Lower lobe of right lung (tissue), 2 donors: ENCODE measurements at regions not wholly inside any gene's neighbourhood (a gene's known extent, or its start where the extent isn't known, plus 50 kb on each side); places are given as distances from the start of the nearest gene placed in this dataset.

Experiments used
- ATAC-seq, 2 donors: fragments of 200-7000 bp; cut with Tn5 transposase; one replicate each; pipeline ENCODE4 v1.9.1; 2020 to 2022; ENCODE audit warnings: mild to moderate bottlenecking in 2 of 2, moderate library complexity in 2 of 2
- DNase-seq: peaks from one replicate; pipeline ENCODE4 v3.0.0-alpha.2; 2020
- H3K27ac ChIP-seq: fragments of 200-600 bp; one replicate; pipeline ENCODE4 v1.8.0; 2022
- H3K27me3 ChIP-seq: fragments of 200-600 bp; one replicate; pipeline ENCODE4 v1.8.0; 2022; ENCODE audit warnings: low read depth
- H3K36me3 ChIP-seq: fragments of 200-600 bp; one replicate; pipeline ENCODE4 v1.8.0; 2022; ENCODE audit warnings: mild to moderate bottlenecking
- H3K4me1 ChIP-seq: fragments of 200-600 bp; one replicate; pipeline ENCODE4 v1.8.0; 2022
- H3K4me3 ChIP-seq: fragments of 200-600 bp; one replicate; pipeline ENCODE4 v1.8.0; 2022; ENCODE audit warnings: mild to moderate bottlenecking
- H3K9me3 ChIP-seq: fragments of 200-600 bp; one replicate; pipeline ENCODE4 v1.8.0; 2022
- intact Hi-C: fragments of 100-400 bp; cut with DNase I; formaldehyde crosslinking; loops from one replicate; pipeline ENCODE4 v1.11.0; 2022
- TF ChIP-seq, protein P1 (sequence below): fragments of 200-600 bp; IDR thresholded peaks from one replicate; pipeline ENCODE4 v1.8.0; 2022; ENCODE audit warnings: antibody characterized with exemption, mild to moderate bottlenecking
- donor health status: DM: no; HTN: yes; CAD: no; lungs with severe emphysema.

DNA sequence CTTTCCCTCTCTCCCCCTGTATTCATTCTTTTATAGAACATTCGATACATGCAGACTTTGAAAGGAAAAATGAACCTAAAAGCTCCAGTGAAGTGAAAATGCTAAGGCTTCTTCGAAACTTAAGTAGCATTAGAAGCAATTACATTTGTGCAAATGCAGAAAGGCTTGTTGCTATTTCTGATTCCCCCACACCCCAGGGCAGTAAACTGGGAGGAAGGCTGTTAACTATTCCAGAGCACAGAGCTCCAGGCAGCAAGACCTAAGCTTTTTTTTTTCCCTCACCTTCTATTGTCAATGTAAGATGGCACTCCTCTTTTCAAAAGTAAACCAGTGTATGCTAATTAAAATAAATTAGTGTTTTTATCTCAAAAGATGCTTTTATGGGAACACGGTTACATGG is 448.9 kb upstream of the TBX3 start:
- TF ChIP-seq, protein P1, sequence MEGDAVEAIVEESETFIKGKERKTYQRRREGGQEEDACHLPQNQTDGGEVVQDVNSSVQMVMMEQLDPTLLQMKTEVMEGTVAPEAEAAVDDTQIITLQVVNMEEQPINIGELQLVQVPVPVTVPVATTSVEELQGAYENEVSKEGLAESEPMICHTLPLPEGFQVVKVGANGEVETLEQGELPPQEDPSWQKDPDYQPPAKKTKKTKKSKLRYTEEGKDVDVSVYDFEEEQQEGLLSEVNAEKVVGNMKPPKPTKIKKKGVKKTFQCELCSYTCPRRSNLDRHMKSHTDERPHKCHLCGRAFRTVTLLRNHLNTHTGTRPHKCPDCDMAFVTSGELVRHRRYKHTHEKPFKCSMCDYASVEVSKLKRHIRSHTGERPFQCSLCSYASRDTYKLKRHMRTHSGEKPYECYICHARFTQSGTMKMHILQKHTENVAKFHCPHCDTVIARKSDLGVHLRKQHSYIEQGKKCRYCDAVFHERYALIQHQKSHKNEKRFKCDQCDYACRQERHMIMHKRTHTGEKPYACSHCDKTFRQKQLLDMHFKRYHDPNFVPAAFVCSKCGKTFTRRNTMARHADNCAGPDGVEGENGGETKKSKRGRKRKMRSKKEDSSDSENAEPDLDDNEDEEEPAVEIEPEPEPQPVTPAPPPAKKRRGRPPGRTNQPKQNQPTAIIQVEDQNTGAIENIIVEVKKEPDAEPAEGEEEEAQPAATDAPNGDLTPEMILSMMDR = no peak
- DNase-seq = no peak
- Histone ChIP-seq H3K36me3 (no peaks in the 10 kb centered on the region), H3K4me1 (no peaks in the 10 kb centered on the region), H3K27ac (no peak overlapping the region), H3K27me3 (no peaks in the 10 kb centered on the region), H3K4me3 (no peak overlapping the region), H3K9me3 (no peaks in the 10 kb centered on the region)
- intact Hi-C loops = no loop called here
- ATAC-seq = no peak

DNA sequence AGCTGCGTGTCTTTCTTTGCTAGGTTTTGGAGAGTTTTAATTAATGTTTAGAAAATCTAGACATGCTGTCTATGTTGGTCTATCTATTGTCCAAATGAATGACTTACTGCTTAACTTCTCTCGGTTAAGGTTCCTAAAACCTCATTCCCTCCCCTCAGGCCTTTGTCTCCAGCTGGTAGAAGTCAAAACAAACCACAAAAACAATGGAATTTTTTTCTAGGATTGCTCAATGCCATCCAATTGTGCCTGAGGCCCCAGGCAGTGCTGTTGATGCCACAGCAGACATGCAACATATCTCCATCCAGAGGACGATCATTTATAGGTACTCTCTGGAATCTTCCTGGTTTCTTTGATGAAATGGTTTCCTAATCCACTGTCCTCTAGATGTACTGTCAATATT is 448.2 kb upstream of the TBX3 start:
- no peak overlapping the region for H3K27ac ChIP-seq
- H3K4me1 ChIP-seq = no peaks in the 10 kb centered on the region
- intact Hi-C loops = no loop called here
- H3K4me3 ChIP-seq = no peak overlapping the region
- TF ChIP-seq, protein P1 = no peak
- DNase-seq = no peak
- no peaks in the 10 kb centered on the region for H3K9me3 ChIP-seq
- no peaks in the 10 kb centered on the region for H3K27me3 ChIP-seq
- ATAC-seq = no peak
- H3K36me3 ChIP-seq = no peaks in the 10 kb centered on the region

GRCh38 chr12:115129727-115130126 is 445.8 kb upstream of the TBX3 start:
- no peak for DNase-seq
- intact Hi-C loops = no loop called here
- Histone ChIP-seq H3K27ac (no peak overlapping the region), H3K27me3 (no peaks in the 10 kb centered on the region), H3K4me1 (no peaks in the 10 kb centered on the region), H3K9me3 (no peaks in the 10 kb centered on the region), H3K36me3 (no peaks in the 10 kb centered on the region), H3K4me3 (no peak overlapping the region)
- ATAC-seq = no peak
- TF ChIP-seq, protein P1 = no peak

- Histone ChIP-seq H3K4me3 (no peak overlapping the region), H3K27ac (no peak overlapping the region), H3K27me3 (no peaks in the 10 kb centered on the region), H3K4me1 (no peaks in the 10 kb centered on the region), H3K9me3 (no peaks in the 10 kb centered on the region), H3K36me3 (no peaks in the 10 kb centered on the region)
- TF ChIP-seq, protein P1 = no peak
- intact Hi-C loops = no loop called here
- ATAC-seq (no peak), DNase-seq (no peak)
Observed at GRCh38 chr12:115121053-115121452, 437.1 kb upstream of the TBX3 start.

GRCh38 chr12:115118177-115118724 is 434.3 kb upstream of the TBX3 start:
- Histone ChIP-seq H3K27ac (no peak overlapping the region), H3K9me3 (no peaks in the 10 kb centered on the region), H3K27me3 (no peaks in the 10 kb centered on the region), H3K4me3 (no peak overlapping the region), H3K36me3 (no peaks in the 10 kb centered on the region), H3K4me1 (no peaks in the 10 kb centered on the region)
- ATAC-seq (no peak), DNase-seq (no peak)
- intact Hi-C loops = no loop called here
- TF ChIP-seq, protein P1 = no peak

- TF ChIP-seq, protein P1 = no peak
- no peak for DNase-seq
- Histone ChIP-seq H3K27me3 (no peaks in the 10 kb centered on the region), H3K9me3 (no peaks in the 10 kb centered on the region), H3K4me1 (no peaks in the 10 kb centered on the region), H3K4me3 (no peak overlapping the region), H3K36me3 (no peaks in the 10 kb centered on the region), H3K27ac (no peak overlapping the region)
- ATAC-seq = no peak
- intact Hi-C loops = no loop called here
Observed at GRCh38 chr12:115114140-115114539, 430.2 kb upstream of the TBX3 start.
